K562 (cell line): ENCODE measurements at regions not wholly inside any gene's neighbourhood (a gene's known extent, or its start where the extent isn't known, plus 50 kb on each side); places are given as distances from the start of the nearest gene placed in this dataset.

Experiments
- ATAC-seq: fragments of 200-7000 bp; cut with Tn5 transposase; 3 replicates; pipeline ENCODE4 v1.9.1; 2020; ENCODE audit warnings: moderate library complexity
- BruUV-seq: library from RNA; stranded (reverse); fragments of 400-500 nt; replicated peaks from 2 replicates; lab custom pipeline; 2021; lab: Mats Ljungman, UMichigan
- CTCF ChIA-PET: fragments of 300-600 bp; formaldehyde crosslinking; extraction: SDS; loops from one replicate; lab custom pipeline; 2021; ENCODE audit warnings: low intra/inter-chr PET ratio; lab: Yijun Ruan, JAX
- POLR2A ChIA-PET: fragments of 300-600, 350-650 bp; sonication (Branson Sonifier 250); formaldehyde crosslinking; extraction: SDS; loops from one replicate; lab custom pipeline; 2021; ENCODE audit warnings: antibody characterized with exemption, inconsistent platforms; lab: Yijun Ruan, JAX
- DNase-seq, 4 experiments: peaks; one replicate each; pipeline versions ENCODE4 v3.0.0 to v3.0.0-alpha.2; 2011 to 2018; ENCODE audit warnings: low spot score in 3 of 4, mixed read lengths in 3 of 4; ENCODE audit errors: extremely low read depth in 1 of 4
- FAIRE-seq: peaks from 2 replicates; lab custom pipeline; 2011; peaks lifted over from hg19 to GRCh38; lab: Jason Lieb, UNC
- H2AFZ ChIP-seq: 2 replicates; pipeline ENCODE4 v1.6.0; 2011; ENCODE audit warnings: low read depth, low read length, control low read depth, inconsistent platforms
- H3K27ac ChIP-seq: fragments of 200-600 bp; 3 replicates; pipeline ENCODE4 v1.8.0; 2011; ENCODE audit warnings: low read depth, mild to moderate bottlenecking, control low read depth, inconsistent platforms, low read length, moderate library complexity, mixed read lengths; ENCODE audit errors: extremely low read depth
- H3K27me3 ChIP-seq, 2 experiments: fragments of 300-600 bp in 1 of 2; 2 replicates in 1 of 2; 3 replicates in 1 of 2; pipeline versions ENCODE4 v1.6.0 to v1.8.0; 2011; ENCODE audit warnings: inconsistent platforms in 2 of 2, low read length in 2 of 2, mild to moderate bottlenecking in 1 of 2, mixed read lengths in 1 of 2, moderate library complexity in 1 of 2; ENCODE audit not compliant: control insufficient read depth in 2 of 2, insufficient read depth in 2 of 2
- H3K36me3 ChIP-seq: fragments of 300-600 bp; 3 replicates; pipeline ENCODE4 v1.8.0; 2011; ENCODE audit warnings: mild to moderate bottlenecking, low read length, inconsistent platforms; ENCODE audit not compliant: control insufficient read depth, insufficient read depth
- H3K4me1 ChIP-seq, 2 experiments: fragments of 200-600 bp in 1 of 2; replicated peaks in 1 of 2; 2 replicates in 1 of 2; 3 replicates in 1 of 2; pipeline versions ENCODE4 v1.5.1 to v1.8.0; 2011; ENCODE audit warnings: inconsistent platforms in 2 of 2, low read length in 2 of 2, mild to moderate bottlenecking in 1 of 2, mixed read lengths in 1 of 2, moderate library complexity in 1 of 2; ENCODE audit not compliant: control insufficient read depth in 2 of 2, insufficient read depth in 2 of 2
- H3K4me2 ChIP-seq: 2 replicates; pipeline ENCODE4 v1.6.1; 2011; ENCODE audit warnings: low read length, control low read depth, inconsistent platforms, mixed read lengths; ENCODE audit not compliant: insufficient read depth
- H3K4me3 ChIP-seq: fragments of 200-600 bp; sonication (generic), shearing (Covaris generic); 2 replicates; pipeline ENCODE4 v1.5.1; 2016; ENCODE audit warnings: control low read depth, inconsistent platforms
- H3K79me2 ChIP-seq: fragments of 200-600 bp; 3 replicates; pipeline ENCODE4 v1.8.0; 2011; ENCODE audit warnings: low read length, inconsistent platforms; ENCODE audit not compliant: control insufficient read depth, insufficient read depth
- H3K9ac ChIP-seq, 2 experiments: 2 replicates each; pipeline versions ENCODE4 v1.6.0 to v1.6.1; 2011; ENCODE audit warnings: low read depth in 2 of 2, low read length in 2 of 2, control low read depth in 1 of 2, inconsistent platforms in 1 of 2, mild to moderate bottlenecking in 1 of 2, mixed read lengths in 1 of 2; ENCODE audit not compliant: insufficient read depth in 1 of 2
- H3K9me1 ChIP-seq: one replicate; pipeline ENCODE4 v1.6.0; 2011; ENCODE audit warnings: inconsistent platforms, mild to moderate bottlenecking, low read length, moderate library complexity; ENCODE audit not compliant: control insufficient read depth, insufficient read depth
- H3K9me3 ChIP-seq: replicated peaks from 2 replicates; pipeline ENCODE4 v1.5.1; 2011; ENCODE audit warnings: low read depth, low read length, inconsistent platforms; ENCODE audit not compliant: control insufficient read depth, insufficient read depth
- H4K20me1 ChIP-seq: replicated peaks from 2 replicates; pipeline ENCODE4 v1.6.1; 2011; ENCODE audit warnings: low read length, inconsistent platforms, mixed read lengths; ENCODE audit not compliant: control insufficient read depth, insufficient read depth
- ATF4 ChIP-seq: fragments of 450-650 bp; formaldehyde crosslinking; IDR thresholded peaks from 2 replicates; pipeline ENCODE4 v1.4.0; 2022; ENCODE audit warnings: mild to moderate bottlenecking, moderate library complexity
- CUX1 ChIP-seq: fragments of 200-800 bp; sonication (Bioruptor generic); IDR thresholded peaks from 2 replicates; pipeline ENCODE4 v1.6.1; 2016; ENCODE audit warnings: missing genetic modification characterization, missing compliant biosample characterization
- EP300 ChIP-seq: IDR thresholded peaks from 2 replicates; pipeline ENCODE4 v1.6.1; 2012; ENCODE audit warnings: low read length, improper control_type of control experiment
- GABPB2 ChIP-seq: fragments of 250-450 bp; sonication (Bioruptor Pico); conservative IDR thresholded peaks from 2 replicates; pipeline ENCODE4 v1.5.1; 2021; ENCODE audit warnings: mild to moderate bottlenecking
- ZBTB40 ChIP-seq, 2 experiments: fragments of 450-650 bp in 1 of 2; sonication (generic) in 1 of 2; formaldehyde crosslinking in 1 of 2; IDR thresholded peaks; 2 replicates each; pipeline versions ENCODE4 v1.7.1 to v1.9.0; 2016 to 2022; ENCODE audit warnings: inconsistent platforms in 1 of 2, mild to moderate bottlenecking in 1 of 2, missing genetic modification reagents in 1 of 2
- ZFX ChIP-seq: sonication (generic); formaldehyde crosslinking; IDR thresholded peaks from 2 replicates; pipeline ENCODE4 v1.8.0; 2022; ENCODE audit warnings: mild to moderate bottlenecking, missing genetic modification reagents, moderate library complexity
- WGBS: fragments of 100-300 bp; shearing (Covaris generic); methylation state at CpG from one replicate; pipeline ENCODE4 v1.1.6; 2016; ENCODE audit warnings: low coverage, mixed read lengths; ENCODE audit not compliant: insufficient coverage; ENCODE audit errors: missing lambda C conversion rate; 5-methylcytosine and 5-hydroxymethylcytosine counted together
- in situ Hi-C: fragments of 300-500 bp; cut with MboI; formaldehyde crosslinking; loops from 4 replicates; pipeline ENCODE4 v1.15.0; 2018; ENCODE audit warnings: inconsistent platforms, mixed read lengths
- intact Hi-C: fragments of 100-400 bp; cut with micrococcal nuclease; formaldehyde crosslinking; loops from 2 replicates; pipeline ENCODE4 v1.14.2; 2022

- H2AFZ ChIP-seq: no peak overlapping the region
- TF ChIP-seq ZBTB40 (IDR thresholded peaks at IDR 0.05) (no peak), ZBTB40 (CRISPR knock-in tag; IDR thresholded peaks at IDR 0.05) (no peak), EP300 (no peak), CUX1 (CRISPR knock-in tag) (no peak), ZFX (CRISPR knock-in tag) (no peak), ATF4 (CRISPR knock-in tag) (no peak), GABPB2 (no peak)
These were observed 259.9 kb upstream of the MDGA2 start for GRCh38 chr14:47935332-47935731.

More at GRCh38 chr14:47935332-47935731, 259.9 kb upstream of the MDGA2 start:
- ATAC-seq (no peak), DNase-seq (no peak), FAIRE-seq (no peak)
- Histone ChIP-seq H3K79me2 (no peaks in the 10 kb centered on the region), H3K4me1 (no peaks in the 10 kb centered on the region), H3K27me3 (no peaks in the 10 kb centered on the region), H3K4me2 (no peak overlapping the region), H3K36me3 (no peaks in the 10 kb centered on the region), H3K27ac (no peak overlapping the region), H3K4me3 (no peak overlapping the region), H3K9me3 (no peaks in the 10 kb centered on the region), H4K20me1 (no peaks in the 10 kb centered on the region), H3K9ac (no peak overlapping the region), H3K9me1 (no peaks in the 10 kb centered on the region)
- in situ Hi-C loops: no loop called here
- no TSS peak for BruUV-seq
- 0% methylated on average over 4 of the region's 4 CpGs for WGBS
- POLR2A ChIA-PET: no interaction called here
- CTCF ChIA-PET: no interaction called here
- intact Hi-C loops: no loop called here
